NOMO-1 treated with DMSO at 0.1 percent for 48 hours (cell line): ENCODE measurements at regions not wholly inside any gene's neighbourhood (a gene's known extent, or its start where the extent isn't known, plus 50 kb on each side); places are given as distances from the start of the nearest gene placed in this dataset.

Experiments used
- DNase-seq: peaks from one replicate; lab custom pipeline; 2025; ENCODE audit not compliant: unreplicated experiment; lab: John Stamatoyannopoulos, UW

DNA sequence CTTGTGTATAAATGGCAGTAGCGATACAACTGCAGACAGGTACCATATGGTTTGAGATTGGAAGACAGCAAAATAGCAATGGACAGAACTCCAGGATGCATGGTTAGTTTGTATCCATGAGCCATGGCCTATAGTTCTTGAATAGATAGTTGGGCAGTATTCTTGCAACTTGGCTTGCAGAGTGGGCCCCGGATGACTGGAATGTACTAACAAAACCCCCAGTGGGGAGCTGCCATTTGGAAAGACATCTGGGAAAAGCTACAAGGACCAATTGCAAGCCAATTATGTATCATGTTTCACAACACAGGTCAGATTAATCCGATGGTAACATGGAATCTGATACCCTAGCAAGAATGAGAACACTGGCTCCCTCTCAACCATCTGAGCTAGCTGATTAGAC lies 279.6 kb downstream of the RERGL start:
- DNase-seq, result no peak

DNA sequence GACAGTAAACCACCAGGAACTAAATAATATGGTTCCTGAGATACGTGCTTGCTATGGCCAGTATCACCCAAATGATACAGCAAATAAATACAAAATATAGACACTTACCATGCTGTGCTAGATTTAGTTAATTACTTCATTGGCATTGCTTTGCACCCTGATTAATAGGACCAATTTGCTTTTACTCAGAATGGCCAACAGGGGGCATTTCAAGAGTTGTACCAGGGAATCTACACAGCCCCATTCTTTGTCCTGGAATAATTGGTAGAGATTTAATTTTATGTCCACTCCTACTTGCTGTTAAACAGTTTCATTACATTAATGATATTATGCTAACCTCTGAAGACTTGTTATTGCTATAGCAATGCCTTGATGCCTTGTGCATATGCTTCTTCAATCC lies 280.8 kb downstream of the RERGL start:
- DNase-seq, result no peak

DNA sequence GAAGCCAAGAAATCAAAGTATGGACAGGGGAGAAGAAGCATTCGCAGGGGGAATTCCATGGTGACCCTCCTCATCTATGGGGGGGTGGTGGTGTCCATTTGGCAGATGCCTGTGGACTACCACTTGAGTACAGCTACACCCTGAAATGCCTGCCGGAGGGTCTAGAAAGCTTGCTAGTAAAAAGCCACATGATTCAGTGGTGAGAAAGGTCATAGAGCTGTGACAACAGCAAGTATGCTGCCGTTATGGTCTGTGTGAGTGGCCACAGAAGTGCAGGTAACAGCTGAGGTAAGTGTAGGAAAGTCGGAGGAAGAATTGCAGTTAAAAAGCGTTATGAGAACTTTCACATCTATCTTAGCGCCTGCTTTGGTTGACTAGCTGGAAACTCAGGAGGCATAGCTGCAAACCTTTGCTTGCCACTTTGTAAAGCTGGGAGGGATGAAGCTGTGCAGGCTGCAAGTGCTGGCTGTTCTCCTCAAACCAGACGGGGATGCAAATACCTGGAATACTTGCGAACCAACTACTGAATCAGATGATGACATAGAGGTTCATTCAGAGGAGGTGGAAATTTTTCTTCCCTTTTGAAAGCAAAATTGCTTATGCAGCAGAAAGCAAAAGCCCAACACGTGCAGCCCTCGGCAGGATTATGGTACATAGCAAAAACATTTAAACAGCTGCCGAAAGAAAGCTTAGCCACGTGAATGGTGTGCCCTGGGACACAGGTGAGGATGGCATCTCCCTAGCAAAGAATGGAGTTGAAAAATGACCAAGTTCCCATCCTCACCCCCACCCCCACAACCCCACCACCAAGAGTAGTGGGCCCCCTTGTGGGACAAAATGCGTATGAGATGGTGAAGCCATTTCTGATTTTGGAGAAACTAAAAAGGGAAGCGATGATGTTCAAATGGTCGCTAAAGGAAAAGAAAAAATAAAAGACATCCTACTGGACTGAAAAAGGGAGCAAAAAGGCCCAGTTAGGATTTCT lies 287.0 kb downstream of the RERGL start:
- DNase-seq, result no peak

GRCh38 chr12:17793854-17794253 lies 296.1 kb downstream of the RERGL start:
- DNase-seq, result no peak

DNA sequence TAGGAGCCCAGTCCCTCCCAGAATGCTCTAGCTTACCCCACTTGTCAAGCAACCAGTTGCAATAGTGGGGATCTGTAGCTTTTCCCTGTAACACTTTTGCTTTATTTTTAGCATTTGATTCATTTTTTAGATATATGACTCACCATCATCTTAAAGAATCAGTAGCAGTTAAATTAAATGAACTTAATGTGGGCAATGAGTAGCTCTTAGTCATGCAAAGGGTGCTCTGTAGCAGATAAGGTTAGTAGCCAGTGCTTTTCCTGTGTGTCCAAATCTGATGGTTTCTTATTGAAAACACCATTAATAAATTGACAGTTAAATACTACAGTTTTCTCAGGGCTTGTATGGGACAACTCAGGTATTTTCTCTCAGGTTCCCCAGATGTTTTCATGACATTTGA lies 311.8 kb downstream of the RERGL start:
- DNase-seq, result no peak

DNA sequence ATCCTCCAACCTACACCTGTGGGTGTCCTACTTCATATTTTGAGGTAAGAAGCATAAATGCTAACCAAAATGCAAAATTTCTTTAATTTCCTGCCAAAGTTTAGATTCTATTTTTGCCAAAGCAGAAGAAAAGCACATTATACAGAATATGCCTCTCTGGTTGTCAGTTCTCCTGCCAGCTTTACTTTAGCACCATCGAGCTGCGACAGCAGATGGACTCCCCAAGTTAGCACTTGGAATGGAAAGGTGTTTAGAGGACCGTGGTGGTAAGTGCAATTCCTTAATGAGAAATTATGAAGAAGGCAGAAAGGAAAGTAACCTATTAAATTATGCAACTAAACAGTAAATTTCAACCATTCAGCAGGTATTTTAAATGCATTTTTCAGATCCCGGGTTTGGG lies 326.6 kb downstream of the RERGL start:
- DNase-seq, result no peak

GRCh38 chr12:17759982-17760381 lies 330.0 kb downstream of the RERGL start:
- DNase-seq, result no peak
